ENCODE measurements at regions not wholly inside any gene's neighbourhood (a gene's known extent, or its start where the extent isn't known, plus 50 kb on each side); places are given as distances from the start of the nearest gene placed in this dataset.
"Not testable (repeated sequence)": the region's sequence is repeated elsewhere in the genome, so short reads cannot be mapped to it uniquely, and the experiment has no call there.

DNA sequence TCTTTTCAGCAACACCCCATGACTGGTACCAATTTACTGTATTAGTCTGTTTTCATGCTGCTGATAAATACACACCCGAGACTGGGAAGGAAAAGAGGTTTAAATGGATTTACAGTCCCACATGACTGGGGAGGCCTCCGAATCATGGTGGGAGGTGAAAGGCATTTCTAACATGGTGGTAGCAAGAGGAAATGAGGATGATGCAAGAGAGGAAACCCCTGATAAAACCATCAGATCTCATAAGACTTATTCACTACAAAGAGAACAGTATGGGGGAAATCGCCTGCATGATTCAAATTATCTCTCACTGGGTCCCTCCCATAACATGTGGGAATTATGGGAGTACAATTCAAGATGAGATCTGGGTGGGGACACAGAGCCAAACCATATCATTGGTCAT lies 393.6 kb downstream of the PTPRC start:
- DNase-seq (ENCODE audit: low read depth in 4 of 4, low spot score in 3 of 4): not testable (repeated sequence)

DNA sequence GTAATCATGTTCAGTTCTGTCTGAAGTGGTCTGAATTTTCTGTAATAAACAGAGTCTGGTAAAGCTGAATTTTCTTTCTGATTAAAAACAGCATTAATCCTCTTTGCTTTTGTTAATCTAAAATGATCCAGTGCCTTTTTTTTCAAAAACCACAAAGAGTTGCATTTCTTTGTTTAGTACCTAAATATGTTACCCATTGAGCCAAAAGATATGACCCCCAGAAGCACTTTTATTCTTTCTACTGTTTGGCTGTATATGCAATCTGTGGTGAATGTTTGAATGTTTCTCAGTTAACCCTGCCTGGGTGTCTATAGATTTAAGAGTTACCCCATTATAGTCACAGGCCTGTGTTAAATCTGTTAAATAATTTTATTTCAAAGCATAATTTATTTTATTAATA lies 394.8 kb downstream of the PTPRC start:
- DNase-seq (ENCODE audit: low read depth in 4 of 4, low spot score in 3 of 4): no peak

DNA sequence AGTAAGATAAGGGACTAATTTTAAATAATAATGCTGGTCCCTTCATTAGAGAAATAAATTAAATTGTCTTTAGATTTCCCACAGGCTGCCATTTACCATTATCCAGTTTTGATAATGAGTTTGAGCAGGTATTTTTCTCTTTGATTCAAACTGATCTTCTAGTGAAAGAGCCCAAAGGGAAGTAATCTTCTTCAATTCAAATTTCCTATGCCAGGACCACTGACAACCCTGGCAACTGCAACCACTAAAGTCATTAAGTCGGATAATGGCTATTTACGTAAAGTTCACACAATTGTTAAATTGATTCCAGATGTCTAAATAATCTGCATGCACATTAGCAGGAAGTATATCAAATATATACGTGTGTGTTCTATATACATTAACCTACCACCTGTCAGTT lies 399.3 kb downstream of the PTPRC start:
- DNase-seq (ENCODE audit: low read depth in 4 of 4, low spot score in 3 of 4): no peak

DNA sequence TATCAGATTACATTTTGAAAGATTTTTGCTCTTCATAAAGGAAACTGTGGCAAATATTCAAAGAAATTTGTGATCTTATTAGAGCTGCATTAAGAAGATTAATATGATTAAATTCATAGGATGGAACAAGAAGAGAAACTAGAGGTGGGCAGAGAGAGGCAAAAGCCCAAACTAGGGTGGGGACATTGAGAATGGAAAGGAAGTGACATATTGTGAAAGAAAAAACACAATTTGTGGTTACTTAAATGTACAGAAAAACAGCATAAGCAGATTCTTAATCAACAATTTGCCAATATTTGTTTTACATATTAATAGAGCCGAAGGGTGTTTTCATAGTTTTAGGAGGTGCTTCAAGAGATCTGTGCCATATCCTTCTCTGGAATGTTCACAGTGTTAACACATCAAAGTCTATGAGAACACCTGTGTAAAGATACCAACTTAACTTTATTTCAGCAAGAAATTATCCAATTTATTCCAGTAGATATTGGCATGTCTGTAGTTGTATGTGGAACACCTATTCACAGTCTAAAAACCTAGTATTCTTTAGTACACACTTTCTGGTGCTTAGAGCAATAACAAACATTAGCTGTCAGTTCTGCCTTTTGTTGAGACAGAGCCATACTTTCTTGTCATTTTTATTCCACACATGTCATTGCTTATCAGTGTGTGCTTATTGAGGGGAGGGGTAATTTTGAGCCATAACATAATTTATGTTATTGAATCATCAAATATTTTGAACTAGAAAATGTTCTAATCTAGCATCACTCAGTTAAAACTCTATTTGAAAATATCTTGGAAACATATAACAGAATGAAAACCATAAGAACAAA lies 401.5 kb downstream of the PTPRC start:
- no peak for DNase-seq (ENCODE audit: low read depth in 4 of 4, low spot score in 3 of 4)

DNA sequence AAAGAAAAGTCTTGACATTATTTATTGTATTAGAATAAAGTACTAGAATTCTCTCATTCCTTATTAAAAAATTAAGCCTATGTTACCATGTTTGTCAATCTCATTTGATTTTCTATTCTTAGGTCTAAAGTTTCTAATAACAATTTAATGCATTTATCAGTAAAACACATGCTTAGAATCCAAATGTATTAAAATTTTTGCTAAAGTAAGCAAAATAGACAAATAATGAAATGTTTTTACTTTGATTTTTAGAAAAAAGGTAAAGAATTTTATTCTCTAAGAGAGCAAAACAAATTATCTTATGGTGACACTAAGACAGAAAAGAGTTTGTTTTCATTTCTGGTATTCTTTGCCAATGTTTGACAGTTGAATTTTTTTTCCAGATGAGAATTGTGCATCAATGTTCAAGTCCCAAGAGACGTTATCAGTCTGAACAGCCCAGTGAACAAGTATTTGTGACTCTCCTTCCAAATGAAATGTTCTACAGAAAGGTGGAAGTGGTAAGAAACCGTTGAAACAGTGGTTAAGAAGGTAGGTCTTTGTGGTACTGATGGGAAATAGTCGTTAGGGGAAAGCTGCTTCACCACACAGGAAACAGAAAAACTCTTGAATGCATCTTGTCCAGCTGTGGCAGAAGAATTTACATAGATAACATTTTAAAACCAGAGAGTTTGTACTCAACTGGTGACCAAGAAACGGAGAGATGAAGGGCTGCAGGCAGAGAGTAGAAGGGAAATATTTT lies 402.5 kb downstream of the PTPRC start:
- DNase-seq (ENCODE audit: low read depth in 4 of 4, low spot score in 3 of 4): no peak

DNA sequence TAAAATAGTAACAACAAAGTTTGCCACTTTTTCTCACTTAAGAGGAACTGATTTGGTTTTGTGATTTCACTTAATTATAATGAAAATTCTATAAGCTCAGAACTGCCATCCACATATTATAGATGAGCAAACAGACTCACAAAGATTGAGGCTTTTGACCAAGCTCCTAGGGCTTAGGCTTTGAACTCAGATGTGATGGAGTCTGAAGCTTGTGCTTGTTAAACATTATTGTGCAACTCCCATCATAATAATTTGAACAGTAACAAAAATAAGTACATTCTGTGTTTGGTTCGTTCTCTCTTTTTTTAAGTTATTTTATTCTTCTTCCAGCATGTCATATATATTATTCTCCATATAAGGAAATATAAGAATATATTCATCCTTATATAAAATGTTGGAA lies 403.4 kb downstream of the PTPRC start:
- no peak for DNase-seq (ENCODE audit: low read depth in 4 of 4, low spot score in 3 of 4)

DNA sequence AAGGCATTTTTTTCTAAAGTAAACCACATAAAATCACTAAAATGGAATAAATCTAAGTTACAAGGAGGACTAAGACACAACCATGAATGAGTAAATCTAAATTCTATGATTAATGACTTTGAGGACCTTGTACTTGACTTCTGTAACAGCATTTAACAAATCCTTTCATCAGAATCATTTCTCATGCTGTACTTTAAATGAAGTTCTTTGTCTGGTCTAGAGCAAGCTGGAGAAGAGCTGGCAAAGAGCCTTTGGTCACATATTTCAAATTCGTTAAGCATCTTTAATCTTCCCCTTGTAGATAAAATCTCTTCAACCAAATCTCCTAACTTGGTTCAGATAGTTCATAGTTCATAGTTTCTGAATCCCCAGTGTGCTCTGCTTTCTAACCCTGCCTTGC lies 405.4 kb downstream of the PTPRC start:
- DNase-seq (ENCODE audit: low read depth in 4 of 4, low spot score in 3 of 4): no peak

DNA sequence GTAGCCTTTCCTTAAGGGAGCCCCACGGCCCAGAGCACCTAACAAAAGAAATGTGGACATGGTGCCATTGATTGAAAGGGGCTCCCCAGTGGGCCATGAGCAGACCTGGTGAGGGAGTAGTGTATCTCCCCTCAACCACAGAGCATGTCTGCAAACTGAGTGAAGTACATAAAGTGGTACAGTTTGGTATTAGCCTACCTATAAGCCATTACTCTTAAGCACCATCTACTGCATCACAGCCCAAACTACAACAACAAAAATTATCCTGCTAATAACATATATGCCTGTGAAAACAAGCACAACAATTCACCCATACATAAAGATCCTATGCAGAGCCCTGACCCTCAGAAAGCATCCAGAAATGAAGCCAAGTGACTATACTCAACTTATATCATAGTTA lies 407.8 kb downstream of the PTPRC start:
- no peak for DNase-seq (ENCODE audit: low read depth in 4 of 4, low spot score in 3 of 4)

DNA sequence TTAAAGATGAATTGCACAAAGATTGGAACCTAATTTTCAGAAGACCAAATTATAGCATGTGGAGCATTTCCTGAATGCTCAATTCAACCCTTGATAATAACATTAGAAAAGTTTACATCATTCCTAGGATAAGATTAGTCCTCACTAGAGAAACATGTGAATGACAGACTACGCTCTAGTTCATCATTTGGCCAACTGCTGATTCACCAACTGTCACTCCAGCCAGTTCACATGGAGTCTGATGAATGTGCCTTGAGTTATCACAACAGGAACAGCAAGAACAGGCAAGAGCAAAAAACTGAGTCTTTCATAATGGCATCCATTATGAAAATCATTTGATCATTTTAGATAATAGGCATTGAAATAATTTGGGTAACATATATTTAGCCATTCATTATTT lies 415.9 kb downstream of the PTPRC start:
- no peak for DNase-seq (ENCODE audit: low read depth in 4 of 4, low spot score in 3 of 4)

DNA sequence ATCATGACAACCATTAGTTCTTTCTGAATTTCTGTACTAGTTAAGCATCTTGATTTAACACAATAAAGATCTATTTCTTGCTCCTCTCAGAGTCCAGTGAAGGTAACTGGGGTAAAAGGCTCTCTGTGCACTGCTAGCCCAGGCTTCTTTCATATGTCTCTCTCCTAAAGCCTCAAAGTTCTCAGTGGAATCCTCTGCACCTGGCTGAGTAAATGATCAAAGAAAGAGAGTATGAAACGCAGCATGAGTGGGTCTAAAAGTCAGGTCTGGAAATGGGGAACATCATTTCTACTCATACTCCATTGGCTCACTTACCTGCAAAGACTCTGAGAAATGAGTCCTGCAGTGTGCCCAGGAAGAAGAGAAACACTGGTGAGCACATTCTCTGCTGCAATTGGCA lies 418.5 kb downstream of the PTPRC start:
- no peak for DNase-seq (ENCODE audit: low read depth in 4 of 4, low spot score in 3 of 4)

DNA sequence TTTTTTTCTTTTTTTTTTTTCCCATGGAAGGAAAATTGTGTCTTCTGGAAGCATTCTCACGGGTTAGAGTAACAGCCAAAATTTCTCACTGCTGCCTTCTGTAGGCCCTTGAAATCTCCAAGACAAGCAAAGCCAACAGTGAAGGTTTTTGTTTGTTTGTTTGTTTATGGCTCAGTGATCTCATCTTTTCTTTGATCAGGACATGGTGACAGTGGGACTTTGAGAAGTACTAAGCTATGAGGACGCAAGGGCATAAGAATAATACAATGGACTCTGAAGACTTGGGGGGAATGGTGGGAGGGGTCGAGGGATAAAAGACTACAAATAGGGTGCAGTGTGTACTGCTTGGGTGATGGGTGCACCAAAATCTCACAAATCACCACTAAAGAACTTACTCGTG lies 419.4 kb downstream of the PTPRC start:
- DNase-seq (ENCODE audit: low read depth in 4 of 4, low spot score in 3 of 4): no peak

DNA sequence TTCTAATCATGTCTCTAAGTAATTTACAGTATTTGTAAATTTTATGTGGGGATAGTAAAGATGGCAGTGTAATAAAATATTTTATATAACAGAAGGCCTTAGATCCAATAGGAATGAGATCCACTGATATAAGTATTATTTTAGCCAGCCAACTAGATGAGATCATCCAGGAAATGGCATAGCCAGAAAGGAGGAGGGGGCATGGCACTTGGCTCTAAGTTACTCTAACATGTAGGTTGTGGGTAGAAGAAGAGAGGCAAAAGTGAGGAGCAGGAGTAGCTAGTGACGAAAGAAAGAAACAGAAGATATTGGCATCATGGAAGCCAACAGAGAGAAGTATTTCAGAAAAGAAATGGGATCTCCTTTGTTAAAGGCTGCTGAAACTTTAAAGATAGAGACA lies 426.1 kb downstream of the PTPRC start:
- no peak for DNase-seq (ENCODE audit: low read depth in 4 of 4, low spot score in 3 of 4)

DNA sequence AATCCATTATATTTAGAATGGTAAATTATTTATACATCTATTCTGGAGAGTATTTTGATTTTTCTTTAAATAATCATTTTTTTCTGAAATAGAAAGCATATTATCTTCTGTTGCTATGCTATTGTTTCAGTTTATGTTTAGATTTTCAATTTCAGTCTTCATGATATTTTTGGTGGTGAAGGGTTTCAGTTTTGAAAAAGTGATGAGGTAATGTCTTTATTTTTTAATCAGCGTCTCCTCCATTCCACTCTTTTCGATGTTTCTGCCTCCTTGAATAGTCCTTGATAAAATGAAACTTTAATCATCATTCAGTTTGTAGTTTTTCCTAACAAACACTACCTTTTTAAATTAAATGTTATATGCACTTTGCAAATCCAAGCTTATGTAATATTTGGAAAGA lies 428.6 kb downstream of the PTPRC start:
- DNase-seq (ENCODE audit: low read depth in 4 of 4, low spot score in 3 of 4): no peak

DNA sequence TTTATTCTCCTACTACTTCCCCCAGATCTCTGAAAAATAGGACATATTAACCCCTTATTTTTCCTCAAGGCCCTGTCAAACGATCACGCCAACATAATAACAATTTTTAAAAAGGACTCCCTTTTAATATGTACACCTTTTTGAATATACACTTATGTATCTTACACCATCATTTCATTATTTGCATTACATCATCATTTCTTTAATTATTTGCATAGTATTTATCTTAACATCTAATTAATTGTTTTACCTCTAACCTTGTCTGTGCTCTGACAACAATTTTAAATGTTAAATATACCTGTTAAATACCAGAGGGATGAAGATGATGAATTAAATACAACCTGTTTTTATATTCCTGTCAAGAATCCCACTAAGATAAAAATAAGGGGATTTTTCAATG lies 432.2 kb downstream of the PTPRC start:
- no peak for DNase-seq (ENCODE audit: low read depth in 4 of 4, low spot score in 3 of 4)

DNA sequence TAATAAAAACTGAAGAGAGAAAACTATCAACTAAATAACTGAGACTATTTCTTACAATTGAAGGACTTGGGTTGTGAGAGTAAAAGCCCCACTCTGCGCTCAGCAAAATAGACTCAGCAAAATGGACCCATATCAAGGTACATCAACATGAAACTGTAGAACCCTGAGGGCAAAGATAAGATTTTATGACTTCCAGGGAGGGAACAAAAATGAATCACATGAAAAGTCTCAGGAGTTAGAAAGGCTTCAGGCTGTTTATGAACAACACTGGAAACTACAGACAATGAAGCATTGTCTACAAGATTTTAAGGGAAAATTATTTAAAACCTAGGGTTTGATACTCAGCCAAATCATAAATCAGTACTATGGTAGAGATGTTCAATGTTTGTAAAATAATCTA lies 434.3 kb downstream of the PTPRC start:
- DNase-seq (ENCODE audit: low read depth in 4 of 4, low spot score in 3 of 4): no peak

DNA sequence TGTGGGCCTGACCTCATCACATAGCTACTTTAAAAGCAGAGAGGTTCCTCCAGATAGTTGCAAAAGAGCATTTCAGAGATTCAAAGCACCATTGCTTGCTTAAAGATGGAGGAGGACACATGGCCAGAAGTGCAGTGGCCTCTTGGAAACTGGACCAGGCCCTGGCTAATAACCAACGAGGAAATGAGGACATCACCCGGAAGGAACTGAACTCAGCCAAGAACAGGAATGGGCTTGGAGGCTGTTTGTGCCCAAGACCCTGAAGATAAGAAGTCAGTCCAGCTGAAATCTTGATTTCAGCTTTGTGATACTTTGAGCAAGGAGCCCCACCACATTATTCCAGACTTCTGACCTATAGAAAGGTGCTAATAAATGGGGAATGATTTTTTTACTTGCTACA lies 437.0 kb downstream of the PTPRC start:
- no peak for DNase-seq (ENCODE audit: low read depth in 4 of 4, low spot score in 3 of 4)

DNA sequence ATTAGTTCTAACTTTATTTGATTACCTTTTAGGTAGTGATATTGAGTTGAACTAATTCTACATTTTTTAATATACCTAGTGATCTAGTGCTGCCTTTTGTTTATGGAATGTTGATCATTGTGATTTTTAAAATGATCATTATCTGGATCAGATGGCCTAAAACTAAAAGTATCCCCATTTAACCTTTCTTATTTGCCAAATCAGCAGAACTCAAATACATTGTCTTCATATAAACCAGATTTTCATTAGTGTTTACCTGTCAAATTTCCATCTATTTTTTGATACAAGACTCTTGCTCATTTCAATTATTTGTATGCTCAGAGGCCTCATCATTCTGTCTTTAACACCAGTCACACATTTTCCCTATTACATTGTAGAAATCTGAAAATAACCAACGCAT lies 441.2 kb downstream of the PTPRC start:
- no peak for DNase-seq (ENCODE audit: low read depth in 4 of 4, low spot score in 3 of 4)

DNA sequence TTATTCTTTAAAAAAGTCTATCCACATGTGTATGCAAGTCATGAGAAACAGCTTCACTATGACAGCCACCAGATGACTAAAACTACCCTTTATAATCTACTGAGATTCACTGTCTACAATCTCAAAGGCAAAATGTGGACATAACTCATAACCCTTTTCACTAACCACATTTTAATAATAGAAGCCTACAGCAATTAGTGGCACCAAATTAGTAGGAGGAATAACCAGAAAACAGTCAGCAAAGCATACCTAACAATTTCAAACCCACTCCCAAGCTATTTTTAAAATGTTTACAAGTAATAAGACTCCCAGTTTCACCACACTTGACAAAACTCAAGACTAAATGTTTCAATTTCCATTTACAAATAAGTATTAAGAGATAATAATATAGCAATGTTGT lies 442.9 kb downstream of the PTPRC start:
- no peak for DNase-seq (ENCODE audit: low read depth in 4 of 4, low spot score in 3 of 4)

DNA sequence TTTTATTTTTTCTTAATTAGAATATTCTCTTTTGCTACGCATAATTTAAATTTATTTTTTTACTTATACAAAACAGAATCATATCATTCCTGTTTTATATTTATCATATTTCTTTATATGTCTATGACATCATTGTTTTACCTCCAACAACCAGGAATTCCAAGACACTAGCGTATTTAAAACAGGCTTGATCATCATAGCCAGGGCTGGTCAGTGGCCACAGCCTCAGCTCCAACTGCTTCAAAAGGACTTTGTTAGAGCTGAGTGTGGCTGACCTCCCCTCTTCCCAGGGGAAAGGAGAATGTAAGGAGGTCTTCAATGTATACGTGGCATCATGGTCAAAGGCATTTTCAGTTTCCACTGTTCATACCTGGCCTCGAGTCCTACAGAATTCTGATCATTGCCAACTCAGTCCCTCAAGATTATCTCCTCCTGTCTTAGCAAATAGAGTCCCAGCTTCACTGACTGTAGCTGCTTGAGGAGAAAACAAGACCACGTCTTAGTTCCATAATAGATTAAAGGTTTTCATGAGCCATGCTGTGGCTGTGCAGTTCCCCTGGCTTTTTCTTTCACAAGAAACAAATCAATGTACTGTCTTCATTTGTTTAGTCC lies 444.0 kb downstream of the PTPRC start:
- DNase-seq (ENCODE audit: low read depth in 4 of 4, low spot score in 3 of 4): no peak

DNA sequence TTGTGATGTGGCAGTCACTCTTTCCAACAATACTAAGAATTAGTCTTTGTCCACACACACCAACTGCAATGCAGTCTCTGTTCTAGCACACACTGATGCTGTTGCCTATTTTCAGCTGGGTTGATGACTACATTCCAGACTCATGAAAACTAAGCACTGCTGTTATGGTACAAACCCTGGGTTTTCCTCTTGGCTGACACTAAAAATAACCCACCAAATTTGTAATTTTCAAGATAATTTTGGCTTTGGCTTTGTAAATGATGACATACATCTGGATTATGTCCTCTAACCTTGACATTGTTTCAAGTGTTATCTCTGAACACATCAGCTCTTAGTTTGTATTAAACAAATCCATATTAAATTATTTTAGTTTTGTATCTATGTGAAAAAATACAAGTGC lies 444.8 kb downstream of the PTPRC start:
- DNase-seq (ENCODE audit: low read depth in 4 of 4, low spot score in 3 of 4): no peak

DNA sequence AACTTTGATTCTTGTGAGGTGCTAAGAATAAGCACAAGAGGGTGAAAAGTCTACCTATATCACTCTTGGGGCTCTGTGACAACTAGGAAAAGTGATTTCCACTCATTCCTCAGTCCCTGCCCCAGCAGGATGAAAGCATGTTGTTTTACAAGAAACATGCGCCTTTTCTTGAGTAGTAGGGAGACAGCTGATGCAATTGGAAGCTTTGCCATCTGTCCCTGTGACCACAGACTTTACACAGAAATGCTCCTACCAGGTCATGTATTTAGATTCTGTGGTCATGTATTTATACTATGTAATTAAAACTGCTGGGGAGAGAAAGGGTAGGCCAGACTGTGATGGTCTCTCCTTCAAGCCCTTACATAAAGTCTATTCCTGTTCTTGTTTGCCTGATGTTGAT lies 445.5 kb downstream of the PTPRC start:
- no peak for DNase-seq (ENCODE audit: low read depth in 4 of 4, low spot score in 3 of 4)

DNA sequence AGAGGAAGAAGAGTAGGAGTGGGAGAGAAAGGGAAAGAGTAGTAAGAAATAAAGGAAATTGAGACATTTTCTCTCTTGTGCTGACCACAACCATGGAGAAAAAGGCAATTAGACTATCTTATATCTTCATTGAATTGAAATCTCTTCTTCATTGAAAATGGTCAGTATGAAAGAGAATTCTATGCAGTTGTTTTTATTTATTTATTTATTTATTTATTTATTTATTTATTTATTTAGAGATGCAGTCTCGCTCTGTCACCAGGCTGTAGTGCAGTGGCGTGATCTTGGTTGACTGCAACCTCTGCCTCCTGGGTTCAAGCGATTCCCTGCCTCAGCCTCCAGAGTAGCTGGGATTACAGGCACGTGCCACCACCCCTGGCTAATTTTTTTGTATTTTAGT lies 447.1 kb downstream of the PTPRC start:
- DNase-seq (ENCODE audit: low read depth in 4 of 4, low spot score in 3 of 4): no peak

Data from right renal pelvis (tissue), 4 donors.